Ascending aorta (tissue), 2 donors: ENCODE measurements at regions not wholly inside any gene's neighbourhood (a gene's known extent, or its start where the extent isn't known, plus 50 kb on each side); places are given as distances from the start of the nearest gene placed in this dataset.

ENCODE experiments used
- DNase-seq, 2 donors: peaks; one replicate each; pipeline ENCODE4 v3.0.0-alpha.2; 2019; ENCODE audit warnings: low spot score in 2 of 2
- H3K27ac ChIP-seq, 2 donors: fragments of 200-600 bp; sonication (generic); one replicate each; pipeline ENCODE4 v1.5.1; 2016 to 2017; ENCODE audit warnings: mild to moderate bottlenecking in 1 of 2
- H3K27me3 ChIP-seq: fragments of 200-600 bp; sonication (generic); one replicate; pipeline ENCODE4 v1.5.1; 2017
- H3K36me3 ChIP-seq, 2 donors: fragments of 200-600 bp; sonication (generic); one replicate each; pipeline ENCODE4 v1.5.1; 2016
- H3K4me1 ChIP-seq, 2 donors: fragments of 200-600 bp; sonication (generic); one replicate each; pipeline ENCODE4 v1.5.1; 2016 to 2017; ENCODE audit warnings: mild to moderate bottlenecking in 1 of 2
- H3K4me3 ChIP-seq, 2 donors: fragments of 200-600 bp; sonication (generic); one replicate each; pipeline ENCODE4 v1.5.1; 2016 to 2017; ENCODE audit warnings: mild to moderate bottlenecking in 1 of 2
- H3K9me3 ChIP-seq, 2 donors: fragments of 200-600 bp; sonication (generic); one replicate each; pipeline ENCODE4 v1.5.1; 2016
- CTCF ChIP-seq, 3 experiments: fragments of 200-600 bp in 2 of 3; fragments of 450-650 bp in 1 of 3; sonication (generic) in 2 of 3; IDR thresholded peaks; one replicate each; pipeline ENCODE4 v1.5.1; 2016 to 2019; ENCODE audit warnings: antibody characterized with exemption in 3 of 3, mild to moderate bottlenecking in 1 of 3, moderate library complexity in 1 of 3
- intact Hi-C: fragments of 100-400 bp; cut with DNase I; formaldehyde crosslinking; loops from one replicate; pipeline ENCODE4 v1.15.1; 2023

GRCh38 chr2:180202467-180202951 lies 195.4 kb upstream of the CWC22 start:
- Histone ChIP-seq H3K4me1 (no peaks in the 10 kb centered on the region), H3K27ac (no peak overlapping the region), H3K36me3 (no peaks in the 10 kb centered on the region), H3K9me3 (no peaks in the 10 kb centered on the region), H3K27me3 (no peaks in the 10 kb centered on the region), H3K4me3 (no peak overlapping the region)
- DNase-seq: no peak
- intact Hi-C loops: no loop called here
- no peak for TF ChIP-seq CTCF (IDR thresholded peaks at IDR 0.05)

- Histone ChIP-seq H3K9me3 (no peaks in the 10 kb centered on the region), H3K27ac (no peak overlapping the region), H3K4me1 (no peaks in the 10 kb centered on the region), H3K36me3 (no peaks in the 10 kb centered on the region), H3K27me3 (no peaks in the 10 kb centered on the region), H3K4me3 (no peak overlapping the region)
- intact Hi-C loops: no loop called here
- no peak for DNase-seq
- TF ChIP-seq CTCF (IDR thresholded peaks at IDR 0.05): no peak
These were observed 189.4 kb upstream of the CWC22 start for GRCh38 chr2:180196419-180196977.

GRCh38 chr2:180195847-180196246 lies 188.8 kb upstream of the CWC22 start:
- no peaks in the 10 kb centered on the region for H3K9me3 ChIP-seq
- intact Hi-C loops: no loop called here
- no peaks in the 10 kb centered on the region for H3K4me1 ChIP-seq
- no peak for TF ChIP-seq CTCF (IDR thresholded peaks at IDR 0.05)
- H3K27ac ChIP-seq: no peak overlapping the region
- H3K4me3 ChIP-seq: no peak overlapping the region
- no peaks in the 10 kb centered on the region for H3K27me3 ChIP-seq
- DNase-seq: no peak
- H3K36me3 ChIP-seq: no peaks in the 10 kb centered on the region

DNA sequence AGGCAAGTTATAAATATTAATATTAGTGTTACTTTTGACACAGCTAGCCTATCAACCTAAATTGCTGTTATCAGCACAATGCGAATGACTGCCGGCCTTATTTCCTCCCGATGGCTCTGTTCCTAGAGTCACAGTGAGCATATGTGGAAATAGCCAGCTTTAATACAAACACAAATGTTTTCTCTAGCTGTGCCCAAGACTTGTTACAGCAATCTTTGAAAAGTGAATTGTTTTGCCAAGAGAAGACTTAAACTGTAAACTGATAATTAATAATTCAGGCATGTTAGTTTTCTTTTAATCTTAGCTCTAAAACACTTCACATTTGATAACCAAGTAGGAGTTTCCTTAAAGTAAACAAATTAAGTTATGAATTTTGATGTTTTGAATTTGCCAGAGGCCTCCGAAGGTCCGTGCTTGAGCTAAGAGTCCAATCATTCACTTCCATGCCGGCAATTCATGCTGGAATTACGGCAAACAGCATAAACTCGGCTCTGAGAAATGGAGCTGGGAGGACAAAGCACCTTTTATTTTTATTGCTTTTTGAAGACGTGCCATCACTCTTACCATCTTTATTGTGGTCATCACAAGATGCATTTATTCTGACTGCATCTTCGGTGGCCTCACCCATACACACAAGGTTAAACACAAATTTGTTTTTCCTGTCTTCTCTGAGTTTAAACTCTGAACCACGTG lies 184.5 kb upstream of the CWC22 start:
- H3K4me3 ChIP-seq: no peak overlapping the region
- H3K27ac ChIP-seq: no peak overlapping the region
- H3K4me1 ChIP-seq: no peaks in the 10 kb centered on the region
- TF ChIP-seq CTCF (IDR thresholded peaks at IDR 0.05): no peak
- intact Hi-C loops: no loop called here
- H3K27me3 ChIP-seq: no peaks in the 10 kb centered on the region
- no peaks in the 10 kb centered on the region for H3K9me3 ChIP-seq
- H3K36me3 ChIP-seq: no peaks in the 10 kb centered on the region
- no peak for DNase-seq

- H3K4me3 ChIP-seq: no peak overlapping the region
- TF ChIP-seq CTCF (IDR thresholded peaks at IDR 0.05): no peak
- no peaks in the 10 kb centered on the region for H3K27me3 ChIP-seq
- intact Hi-C loops: no loop called here
- no peaks in the 10 kb centered on the region for H3K9me3 ChIP-seq
- no peaks in the 10 kb centered on the region for H3K4me1 ChIP-seq
- no peak overlapping the region for H3K27ac ChIP-seq
- H3K36me3 ChIP-seq: no peaks in the 10 kb centered on the region
- no peak for DNase-seq
These were observed 183.8 kb upstream of the CWC22 start for GRCh38 chr2:180190851-180191250.
